ENCODE measurements at regions not wholly inside any gene's neighbourhood (a gene's known extent, or its start where the extent isn't known, plus 50 kb on each side); places are given as distances from the start of the nearest gene placed in this dataset.

GRCh38 chr10:117638200-117638599 lies 95.7 kb downstream of the EMX2 start:
- DNase-seq (ENCODE audit: low spot score) = no peak

- no peak for DNase-seq (ENCODE audit: low spot score)
Observed at GRCh38 chr10:117638664-117639200, 96.2 kb downstream of the EMX2 start.

- DNase-seq (ENCODE audit: low spot score) = no peak
Observed at GRCh38 chr10:117640406-117640805, 97.9 kb downstream of the EMX2 start.

GRCh38 chr10:117646718-117647117 lies 104.2 kb downstream of the EMX2 start:
- no peak for DNase-seq (ENCODE audit: low spot score)

- DNase-seq (ENCODE audit: low spot score) = no peak
Observed at GRCh38 chr10:117647306-117647705, 104.8 kb downstream of the EMX2 start.

GRCh38 chr10:117651121-117651520 lies 108.6 kb downstream of the EMX2 start:
- no peak for DNase-seq (ENCODE audit: low spot score)

GRCh38 chr10:117652228-117653169 lies 110.0 kb downstream of the EMX2 start:
- no peak for DNase-seq (ENCODE audit: low spot score)

- peak; percentile 92 for DNase-seq (ENCODE audit: low spot score)
Observed at GRCh38 chr10:117653170-117653515, 110.6 kb downstream of the EMX2 start.

- DNase-seq (ENCODE audit: low spot score) = no peak
Observed at GRCh38 chr10:117654105-117654504, 111.6 kb downstream of the EMX2 start.

GRCh38 chr10:117656385-117657367 lies 114.1 kb downstream of the EMX2 start:
- DNase-seq (ENCODE audit: low spot score) = no peak

- DNase-seq (ENCODE audit: low spot score) = no peak
Observed at GRCh38 chr10:117661316-117661715, 118.8 kb downstream of the EMX2 start.

GRCh38 chr10:117662126-117662525 lies 119.6 kb downstream of the EMX2 start:
- no peak for DNase-seq (ENCODE audit: low spot score)

- DNase-seq (ENCODE audit: low spot score) = no peak
Observed at GRCh38 chr10:117662751-117663540, 120.4 kb downstream of the EMX2 start.

GRCh38 chr10:117663750-117664149 lies 121.2 kb downstream of the EMX2 start:
- DNase-seq (ENCODE audit: low spot score) = peak; percentile 53

GRCh38 chr10:117664288-117664687 lies 121.7 kb downstream of the EMX2 start:
- no peak for DNase-seq (ENCODE audit: low spot score)

- DNase-seq (ENCODE audit: low spot score) = no peak
Observed at GRCh38 chr10:117666166-117666565, 123.6 kb downstream of the EMX2 start.

GRCh38 chr10:117666965-117667364 lies 124.4 kb downstream of the EMX2 start:
- DNase-seq (ENCODE audit: low spot score) = no peak

- DNase-seq (ENCODE audit: low spot score) = no peak
Observed at GRCh38 chr10:117667831-117668230, 125.3 kb downstream of the EMX2 start.

GRCh38 chr10:117668327-117669008 lies 125.9 kb downstream of the EMX2 start:
- no peak for DNase-seq (ENCODE audit: low spot score)

GRCh38 chr10:117669122-117669521 lies 126.6 kb downstream of the EMX2 start:
- DNase-seq (ENCODE audit: low spot score) = no peak

Measured in RKO (cell line).